Suprapubic skin (tissue), 4 donors: ENCODE measurements at regions not wholly inside any gene's neighbourhood (a gene's known extent, or its start where the extent isn't known, plus 50 kb on each side); places are given as distances from the start of the nearest gene placed in this dataset.

Experiments
- EP300 ChIP-seq: sonication (generic); formaldehyde crosslinking; IDR thresholded peaks from one replicate; pipeline ENCODE4 v1.6.1; 2017; ENCODE audit warnings: antibody characterized with exemption
- POLR2A ChIP-seq, 2 donors: fragments of 450-650 bp; IDR thresholded peaks; one replicate each; pipeline ENCODE4 v1.6.1; 2017; ENCODE audit warnings: antibody characterized with exemption in 2 of 2, mild to moderate bottlenecking in 2 of 2, moderate library complexity in 2 of 2
- POLR2AphosphoS5 ChIP-seq, 3 donors: sonication (generic); formaldehyde crosslinking; IDR thresholded peaks; one replicate each; pipeline ENCODE4 v1.6.1; 2017; ENCODE audit warnings: antibody characterized with exemption in 3 of 3
- TF ChIP-seq, protein P1 (sequence below), 2 donors: fragments of 200-600 bp in 1 of 2; fragments of 450-650 bp in 1 of 2; sonication (generic) in 1 of 2; IDR thresholded peaks; one replicate each; pipeline ENCODE4 v1.5.1; 2016 to 2019; ENCODE audit warnings: antibody characterized with exemption in 2 of 2, mild to moderate bottlenecking in 1 of 2, moderate library complexity in 1 of 2

DNA sequence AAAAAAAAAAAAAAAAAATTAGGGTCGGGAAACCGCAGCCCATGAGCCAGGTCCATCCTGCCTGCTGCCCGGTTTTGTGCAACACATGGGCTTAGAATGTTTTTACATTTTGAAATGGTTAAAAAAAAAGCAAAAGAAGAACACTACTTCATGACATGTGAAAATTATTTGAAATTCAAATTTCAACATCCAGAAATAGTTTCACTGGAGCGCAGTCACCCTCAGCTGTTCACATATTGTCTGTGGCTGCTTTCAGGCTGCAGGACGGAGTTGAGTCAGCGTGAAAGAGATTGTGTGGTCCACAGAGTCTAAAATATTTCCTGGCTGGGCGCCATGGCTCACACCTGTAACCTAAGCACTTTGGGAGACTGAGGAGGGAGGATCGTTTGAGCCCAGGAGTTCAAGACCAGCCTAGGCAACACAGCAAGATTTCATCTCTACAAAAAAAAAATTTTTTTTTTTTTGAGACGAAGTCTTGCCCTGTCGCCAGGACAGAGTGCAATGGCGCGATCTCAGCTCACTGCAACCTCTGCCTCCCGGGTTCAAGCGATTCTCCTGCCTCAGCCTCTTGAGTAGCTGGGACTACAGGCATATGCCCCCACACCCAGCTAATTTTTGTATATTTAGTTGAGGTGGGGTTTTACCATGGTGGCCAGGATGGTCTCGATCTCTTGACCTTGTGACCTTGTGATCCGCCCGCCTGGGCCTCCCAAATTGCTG, 63.9 kb upstream of the ECHDC3 start:
- TF ChIP-seq EP300 (no peak), POLR2A (IDR thresholded peaks at IDR 0.05) (no peak), POLR2AphosphoS5 (IDR thresholded peaks at IDR 0.05) (no peak)
- TF ChIP-seq, protein P1, sequence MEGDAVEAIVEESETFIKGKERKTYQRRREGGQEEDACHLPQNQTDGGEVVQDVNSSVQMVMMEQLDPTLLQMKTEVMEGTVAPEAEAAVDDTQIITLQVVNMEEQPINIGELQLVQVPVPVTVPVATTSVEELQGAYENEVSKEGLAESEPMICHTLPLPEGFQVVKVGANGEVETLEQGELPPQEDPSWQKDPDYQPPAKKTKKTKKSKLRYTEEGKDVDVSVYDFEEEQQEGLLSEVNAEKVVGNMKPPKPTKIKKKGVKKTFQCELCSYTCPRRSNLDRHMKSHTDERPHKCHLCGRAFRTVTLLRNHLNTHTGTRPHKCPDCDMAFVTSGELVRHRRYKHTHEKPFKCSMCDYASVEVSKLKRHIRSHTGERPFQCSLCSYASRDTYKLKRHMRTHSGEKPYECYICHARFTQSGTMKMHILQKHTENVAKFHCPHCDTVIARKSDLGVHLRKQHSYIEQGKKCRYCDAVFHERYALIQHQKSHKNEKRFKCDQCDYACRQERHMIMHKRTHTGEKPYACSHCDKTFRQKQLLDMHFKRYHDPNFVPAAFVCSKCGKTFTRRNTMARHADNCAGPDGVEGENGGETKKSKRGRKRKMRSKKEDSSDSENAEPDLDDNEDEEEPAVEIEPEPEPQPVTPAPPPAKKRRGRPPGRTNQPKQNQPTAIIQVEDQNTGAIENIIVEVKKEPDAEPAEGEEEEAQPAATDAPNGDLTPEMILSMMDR (IDR thresholded peaks at IDR 0.05): no peak
